ENCODE measurements at regions not wholly inside any gene's neighbourhood (a gene's known extent, or its start where the extent isn't known, plus 50 kb on each side); places are given as distances from the start of the nearest gene placed in this dataset.

GRCh38 chr11:112786196-112786595, 175.0 kb upstream of the NCAM1 start:
- TF ChIP-seq CTCF (IDR thresholded peaks at IDR 0.05) (no peak), EP300 (IDR thresholded peaks at IDR 0.05; ENCODE audit: low read depth) (no peak), POLR2A (IDR thresholded peaks at IDR 0.05) (no peak), POLR2AphosphoS5 (IDR thresholded peaks at IDR 0.05) (no peak)

Measured in transverse colon (tissue), 4 donors.